NCI-H748 treated with DMSO at 0.1 percent for 48 hours (cell line): ENCODE measurements at regions not wholly inside any gene's neighbourhood (a gene's known extent, or its start where the extent isn't known, plus 50 kb on each side); places are given as distances from the start of the nearest gene placed in this dataset.
A peak's percentile ranks its signal among the peaks of the same experiment; 100 is the strongest.
"Not testable (repeated sequence)": the region's sequence is repeated elsewhere in the genome, so short reads cannot be mapped to it uniquely, and the experiment has no call there.

ENCODE experiments used
- DNase-seq: peaks from one replicate; lab custom pipeline; 2025; lab: John Stamatoyannopoulos, UW

- peak; percentile 61 for DNase-seq
Observed at GRCh38 chr1:76687307-76688175, 179.7 kb upstream of the ST6GALNAC5 start.

- no peak for DNase-seq
Observed at GRCh38 chr1:76690766-76691165, 176.5 kb upstream of the ST6GALNAC5 start.

GRCh38 chr1:76695535-76695934, 171.7 kb upstream of the ST6GALNAC5 start:
- DNase-seq = no peak

DNA sequence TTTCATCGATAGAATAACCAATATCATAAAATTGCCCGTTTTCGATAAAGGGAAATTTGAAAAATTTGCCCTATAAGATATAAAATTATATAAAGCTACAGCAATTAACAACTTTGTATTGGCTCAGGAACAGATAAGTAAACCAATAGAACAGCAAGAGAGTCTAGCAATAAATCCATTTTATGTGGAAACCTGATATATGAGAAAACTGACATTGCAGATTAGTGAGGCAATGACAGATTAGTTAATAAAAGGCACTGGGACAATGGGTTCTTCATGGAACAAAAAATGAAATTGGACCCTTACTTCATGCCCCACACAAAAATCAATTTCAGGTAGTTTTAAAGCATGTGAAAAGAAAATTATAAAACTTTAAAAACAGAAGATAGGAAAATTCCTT, 169.9 kb upstream of the ST6GALNAC5 start:
- DNase-seq = no peak

DNA sequence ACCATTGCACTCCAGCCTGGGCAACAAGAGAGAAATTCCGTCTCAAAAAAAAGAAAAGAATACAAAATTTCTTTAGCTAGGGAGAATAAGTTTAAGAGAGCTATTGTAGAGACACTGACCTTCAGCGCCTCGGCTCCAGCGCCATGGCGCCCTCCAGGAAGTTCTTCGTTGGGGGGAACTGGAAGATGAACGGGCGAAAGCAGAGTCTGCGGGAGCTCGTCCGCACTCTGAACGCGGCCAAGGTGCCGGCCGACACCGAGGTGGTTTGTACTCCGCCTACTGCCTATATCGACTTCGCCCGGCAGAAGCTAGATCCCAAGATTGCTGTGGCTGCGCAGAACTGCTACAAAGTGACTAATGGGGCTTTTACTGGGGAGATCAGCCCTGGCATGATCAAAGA, 167.6 kb upstream of the ST6GALNAC5 start:
- DNase-seq = not testable (repeated sequence)

GRCh38 chr1:76700200-76700599, 167.1 kb upstream of the ST6GALNAC5 start:
- not testable (repeated sequence) for DNase-seq

GRCh38 chr1:76705560-76705959, 161.7 kb upstream of the ST6GALNAC5 start:
- no peak for DNase-seq

DNA sequence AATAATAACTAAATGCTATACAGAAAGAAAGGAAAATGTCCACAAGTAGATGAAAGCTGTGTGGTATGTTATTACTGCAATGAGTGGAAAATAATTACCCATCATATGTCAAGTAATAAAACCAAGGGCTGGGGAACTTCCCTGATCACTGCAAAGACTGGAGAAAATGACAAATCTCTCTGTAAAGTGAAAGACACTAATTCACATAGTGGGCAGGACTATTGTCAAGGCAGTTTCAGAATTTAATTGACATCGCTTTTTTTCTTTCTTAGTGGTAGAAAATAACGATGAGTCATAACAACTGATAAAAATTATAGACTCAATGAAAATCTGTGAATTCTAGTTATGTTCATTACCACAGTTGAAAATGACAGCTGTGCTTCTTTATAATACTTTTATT, 153.7 kb upstream of the ST6GALNAC5 start:
- no peak for DNase-seq

GRCh38 chr1:76715474-76715873, 151.8 kb upstream of the ST6GALNAC5 start:
- DNase-seq = no peak

DNA sequence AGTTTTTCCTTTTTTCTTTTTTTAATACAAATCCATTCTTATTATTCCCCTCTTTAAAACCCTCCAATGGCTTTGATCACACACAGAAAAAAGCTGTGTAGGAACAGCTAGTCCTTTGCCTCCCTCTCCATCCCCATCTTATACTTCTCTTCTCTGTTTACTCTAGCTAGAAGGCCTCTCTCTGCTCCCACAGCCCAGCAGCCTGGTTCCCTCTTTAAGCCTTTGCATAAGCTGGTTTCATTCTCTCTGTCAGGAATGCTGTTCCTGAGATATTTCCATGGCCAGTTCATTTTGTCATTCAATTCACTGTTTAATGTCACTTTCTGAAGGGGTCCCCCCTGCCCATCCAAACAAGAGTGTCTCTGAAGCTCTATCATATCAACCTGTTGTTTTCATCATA, 143.3 kb upstream of the ST6GALNAC5 start:
- DNase-seq = no peak

DNA sequence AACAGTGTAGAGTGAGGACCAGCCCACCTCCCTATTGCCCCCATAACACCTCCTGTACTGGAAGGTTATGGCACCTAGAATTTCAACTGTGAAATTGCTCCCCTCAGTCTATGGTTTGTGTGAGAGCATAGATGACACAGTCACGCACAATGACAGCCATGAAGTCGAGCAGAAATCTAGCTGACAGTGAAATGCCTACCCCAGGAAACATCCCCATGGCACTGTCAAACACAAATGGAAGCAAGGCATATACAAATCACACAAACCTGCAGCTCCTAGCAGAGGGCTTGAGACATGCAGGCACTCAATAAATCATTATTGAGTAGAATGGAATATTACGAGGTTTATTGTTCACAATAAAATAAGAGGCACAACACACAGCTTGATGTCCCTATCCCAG, 142.5 kb upstream of the ST6GALNAC5 start:
- no peak for DNase-seq

DNA sequence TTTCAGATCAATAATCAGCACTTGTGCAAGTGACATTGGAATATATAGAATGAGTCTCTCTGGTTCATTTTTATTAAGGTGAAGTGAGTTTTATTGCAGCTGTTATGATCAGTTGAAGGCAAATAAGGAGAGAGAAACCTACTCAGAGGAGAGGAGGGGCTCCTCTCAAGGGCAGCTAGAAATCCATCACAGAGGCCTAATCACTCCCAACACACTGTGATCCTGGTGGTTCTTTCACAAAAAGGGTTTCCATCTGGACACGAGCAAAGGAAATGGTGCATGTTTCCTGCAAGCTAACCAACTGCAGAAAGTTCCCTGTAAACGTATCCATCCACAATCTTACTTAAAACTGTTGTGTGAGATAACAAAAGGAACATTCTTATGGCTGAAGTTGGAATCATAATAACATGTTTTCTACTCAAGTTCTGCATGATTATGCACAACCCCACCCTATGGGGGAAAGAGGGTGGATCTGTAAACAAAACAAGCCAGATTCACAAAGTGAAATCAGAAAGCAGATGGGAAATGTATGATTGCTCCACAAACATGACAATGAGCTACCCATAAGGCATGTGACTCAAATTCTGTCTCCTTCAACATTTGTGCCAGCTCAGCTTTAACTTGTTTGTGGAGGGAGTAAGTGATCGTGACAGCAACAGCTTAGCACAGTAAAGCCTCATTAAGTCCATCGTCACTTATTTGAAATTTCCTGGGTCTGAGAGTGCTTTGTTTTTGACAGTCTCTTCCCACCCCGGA, 141.2 kb upstream of the ST6GALNAC5 start:
- DNase-seq = peak; percentile 79

GRCh38 chr1:76727520-76727919, 139.8 kb upstream of the ST6GALNAC5 start:
- DNase-seq = no peak

DNA sequence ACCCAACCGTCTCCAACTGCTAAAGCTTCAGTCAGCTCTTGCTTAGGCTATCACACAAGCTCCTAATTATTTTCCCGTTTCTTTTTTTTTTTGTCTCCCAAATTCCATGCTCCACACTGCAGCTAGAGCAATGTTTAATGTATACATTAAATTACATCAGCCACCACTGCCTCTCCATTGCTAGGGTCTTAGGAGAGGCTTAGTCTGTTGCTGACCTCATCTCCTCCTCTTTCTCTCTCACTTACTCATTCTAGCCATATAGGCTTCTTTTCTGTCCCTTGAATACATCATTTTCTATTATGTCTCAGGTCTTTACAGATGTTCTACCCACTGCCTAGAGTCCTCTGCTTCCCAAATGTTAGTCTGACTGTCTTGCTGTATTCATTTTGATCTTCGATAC, 138.1 kb upstream of the ST6GALNAC5 start:
- DNase-seq = no peak

DNA sequence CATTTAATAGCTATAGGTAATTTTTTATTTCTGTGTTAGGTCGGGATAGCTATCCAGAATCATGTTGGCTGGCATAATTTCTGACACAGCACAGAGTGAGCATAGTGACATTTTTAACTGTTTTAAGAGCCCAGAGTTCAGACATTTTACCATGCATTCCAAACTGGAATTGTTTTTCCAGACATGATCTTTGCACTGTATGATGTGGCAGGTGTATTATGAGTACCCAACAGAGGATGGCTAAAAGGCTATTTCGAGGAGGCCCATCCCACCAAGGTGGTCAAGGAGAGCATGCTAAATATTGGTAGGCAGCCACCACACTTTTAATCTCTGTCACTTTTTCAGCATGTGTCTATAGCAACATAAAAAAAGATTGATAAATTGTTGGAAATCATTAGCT, 137.3 kb upstream of the ST6GALNAC5 start:
- DNase-seq = no peak

DNA sequence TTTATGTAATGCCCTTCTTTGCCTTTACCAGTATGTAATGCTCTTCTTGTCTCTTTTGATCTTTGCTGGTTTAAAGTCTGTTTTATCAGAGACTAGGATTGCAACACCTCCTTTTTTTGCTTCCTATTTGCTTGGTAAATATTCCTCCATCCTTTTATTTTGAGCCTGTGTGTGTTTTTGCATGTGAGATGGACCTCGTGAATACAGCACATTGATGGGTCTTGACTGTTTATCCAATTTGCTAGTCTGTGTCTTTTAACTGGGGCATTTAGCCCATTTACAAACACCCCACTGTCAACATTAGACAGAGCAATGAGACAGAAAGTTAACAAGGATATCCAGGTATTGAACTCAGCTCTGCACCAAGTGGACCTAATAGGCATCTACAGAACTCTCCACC, 128.9 kb upstream of the ST6GALNAC5 start:
- not testable (repeated sequence) for DNase-seq

DNA sequence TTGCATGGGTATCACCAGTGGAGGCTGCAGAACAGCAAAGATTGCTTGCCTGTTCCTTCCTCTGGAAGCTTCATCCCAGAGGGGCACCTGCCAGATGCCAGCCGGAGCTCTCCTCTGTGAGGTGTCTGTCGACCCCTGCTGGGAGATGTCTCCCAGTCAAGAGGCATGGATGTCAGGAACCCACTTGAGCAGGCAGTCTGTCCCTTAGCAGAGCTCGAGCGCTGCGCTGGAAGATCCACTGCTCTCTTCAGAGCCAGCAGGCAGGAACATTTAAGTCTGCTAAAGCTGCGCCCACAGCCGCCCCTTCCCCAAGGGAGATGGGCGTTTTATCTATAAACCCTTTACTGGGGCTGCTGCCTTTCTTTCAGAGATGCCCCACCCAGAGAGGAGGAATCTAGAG, 126.3 kb upstream of the ST6GALNAC5 start:
- DNase-seq = not testable (repeated sequence)

DNA sequence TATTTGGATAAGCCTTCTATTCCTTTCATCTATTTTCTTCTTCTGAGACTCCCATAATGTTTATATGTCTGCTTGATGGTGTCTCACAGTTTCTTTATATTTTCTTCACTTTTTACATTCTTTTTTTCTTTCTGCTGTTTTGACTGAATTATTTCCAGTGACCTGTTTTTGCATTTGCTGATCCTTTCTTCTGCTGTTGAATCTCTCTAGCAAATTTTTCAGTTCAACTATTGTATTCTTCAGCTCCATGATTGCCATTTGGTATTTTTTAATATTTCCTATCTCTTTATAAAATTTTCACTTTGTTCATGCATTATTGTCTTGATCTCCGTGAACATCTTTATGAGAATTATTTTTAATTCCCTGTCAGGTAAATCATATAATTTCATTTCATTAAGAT, 122.3 kb upstream of the ST6GALNAC5 start:
- no peak for DNase-seq

DNA sequence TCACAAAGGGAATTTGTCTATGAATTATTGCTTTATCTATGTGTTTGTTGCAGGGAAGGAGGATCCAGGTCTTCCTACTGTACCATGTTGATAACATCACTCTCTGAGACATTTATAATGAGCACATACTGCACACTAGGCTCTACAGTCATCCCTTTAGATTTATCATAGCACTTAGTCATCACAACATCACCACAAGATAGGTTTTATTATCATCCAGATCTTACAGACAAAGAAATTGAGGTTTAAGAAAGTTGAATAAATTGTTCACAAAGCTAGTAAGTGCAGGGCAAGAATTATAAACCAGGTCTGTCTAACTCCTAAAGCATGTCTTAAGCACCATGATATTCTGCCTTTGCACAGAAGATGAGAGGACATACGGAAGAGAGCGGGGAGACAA, 121.1 kb upstream of the ST6GALNAC5 start:
- DNase-seq = no peak

DNA sequence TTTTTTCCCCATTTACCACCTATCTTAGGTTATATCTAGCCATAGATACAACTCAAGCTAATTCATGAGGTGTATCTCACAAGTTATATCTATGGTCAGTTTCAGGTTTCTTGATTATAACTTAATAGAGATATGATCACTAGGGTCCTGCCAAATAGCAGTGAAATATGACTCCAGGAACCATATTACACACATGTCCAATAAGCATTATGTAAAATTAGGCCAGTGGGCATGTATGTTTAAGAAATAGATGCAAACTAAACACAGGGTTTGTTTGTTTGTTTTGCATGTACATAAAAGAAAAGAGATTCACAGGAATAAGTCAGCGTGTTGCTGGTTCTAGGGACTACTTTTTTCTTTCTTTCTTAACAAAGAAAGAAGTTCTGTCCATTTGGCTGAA, 112.5 kb upstream of the ST6GALNAC5 start:
- DNase-seq = no peak

- DNase-seq = no peak
Observed at GRCh38 chr1:76759171-76759860, 108.0 kb upstream of the ST6GALNAC5 start.

- peak; percentile 95 for DNase-seq
Observed at GRCh38 chr1:76759950-76760349, 107.3 kb upstream of the ST6GALNAC5 start.

- no peak for DNase-seq
Observed at GRCh38 chr1:76763738-76764137, 103.5 kb upstream of the ST6GALNAC5 start.
